ENCODE measurements at regions not wholly inside any gene's neighbourhood (a gene's known extent, or its start where the extent isn't known, plus 50 kb on each side); places are given as distances from the start of the nearest gene placed in this dataset.
"Not testable (repeated sequence)": the region's sequence is repeated elsewhere in the genome, so short reads cannot be mapped to it uniquely, and the experiment has no call there.

GRCh38 chrX:9401051-9401450, 63.8 kb upstream of the TBL1X start:
- Histone ChIP-seq H3K9me3 (ENCODE audit: control insufficient read depth, low read length) (no peaks in the 10 kb centered on the region), H3K27ac (ENCODE audit: low read depth in 1 of 2, low read length in 2 of 2) (no peak overlapping the region), H3K4me3 (ENCODE audit: low read length in 2 of 2) (no peak overlapping the region), H3K4me1 (ENCODE audit: control insufficient read depth in 1 of 2, insufficient read depth in 2 of 2, low read length in 2 of 2) (no peaks in the 10 kb centered on the region), H3K36me3 (ENCODE audit: control insufficient read depth in 1 of 2, insufficient read depth in 2 of 2, low read length in 1 of 2) (no peaks in the 10 kb centered on the region), H3K27me3 (ENCODE audit: control insufficient read depth in 1 of 2, insufficient read depth in 2 of 2, low read length in 1 of 2) (no peaks in the 10 kb centered on the region)
- no peak for DNase-seq
- WGBS, 2 donors, result 85 to 97% methylated on average over 6 of the region's 6 CpGs
- ATAC-seq (ENCODE audit: low FRiP score), result no peak
- intact Hi-C loops (cut with DNase I), result no loop called here

GRCh38 chrX:9403374-9403773, 61.5 kb upstream of the TBL1X start:
- DNase-seq, result no peak
- WGBS, 2 donors, result 57 to 76% methylated on average over 4 of the region's 4 CpGs
- Histone ChIP-seq H3K9me3 (ENCODE audit: control insufficient read depth, low read length) (no peaks in the 10 kb centered on the region), H3K4me3 (ENCODE audit: low read length in 2 of 2) (no peak overlapping the region), H3K27me3 (ENCODE audit: control insufficient read depth in 1 of 2, insufficient read depth in 2 of 2, low read length in 1 of 2) (no peaks in the 10 kb centered on the region), H3K4me1 (ENCODE audit: control insufficient read depth in 1 of 2, insufficient read depth in 2 of 2, low read length in 2 of 2) (no peaks in the 10 kb centered on the region), H3K36me3 (ENCODE audit: control insufficient read depth in 1 of 2, insufficient read depth in 2 of 2, low read length in 1 of 2) (no peaks in the 10 kb centered on the region), H3K27ac (ENCODE audit: low read depth in 1 of 2, low read length in 2 of 2) (no peak overlapping the region)
- intact Hi-C loops (cut with DNase I), result no loop called here
- ATAC-seq (ENCODE audit: low FRiP score), result no peak

GRCh38 chrX:9405635-9406034, 59.2 kb upstream of the TBL1X start:
- H3K4me1 ChIP-seq (ENCODE audit: control insufficient read depth in 1 of 2, insufficient read depth in 2 of 2, low read length in 2 of 2); H3K4me3 ChIP-seq (ENCODE audit: low read length in 2 of 2); H3K27me3 ChIP-seq (ENCODE audit: control insufficient read depth in 1 of 2, insufficient read depth in 2 of 2, low read length in 1 of 2); ATAC-seq (ENCODE audit: low FRiP score); H3K9me3 ChIP-seq (ENCODE audit: control insufficient read depth, low read length); intact Hi-C loops (cut with DNase I); H3K36me3 ChIP-seq (ENCODE audit: control insufficient read depth in 1 of 2, insufficient read depth in 2 of 2, low read length in 1 of 2); H3K27ac ChIP-seq (ENCODE audit: low read depth in 1 of 2, low read length in 2 of 2): not testable (repeated sequence)
- DNase-seq, result peak in 1 of 2 donors; percentile 50
- 90 to 94% methylated on average over 8 of the region's 9 CpGs for WGBS, 2 donors

GRCh38 chrX:9410889-9411288, 54.0 kb upstream of the TBL1X start:
- H3K9me3 ChIP-seq (ENCODE audit: control insufficient read depth, low read length); H3K27ac ChIP-seq (ENCODE audit: low read depth in 1 of 2, low read length in 2 of 2); intact Hi-C loops (cut with DNase I); H3K4me3 ChIP-seq (ENCODE audit: low read length in 2 of 2); H3K4me1 ChIP-seq (ENCODE audit: control insufficient read depth in 1 of 2, insufficient read depth in 2 of 2, low read length in 2 of 2); H3K27me3 ChIP-seq (ENCODE audit: control insufficient read depth in 1 of 2, insufficient read depth in 2 of 2, low read length in 1 of 2); ATAC-seq (ENCODE audit: low FRiP score); H3K36me3 ChIP-seq (ENCODE audit: control insufficient read depth in 1 of 2, insufficient read depth in 2 of 2, low read length in 1 of 2): not testable (repeated sequence)
- peak in 1 of 2 donors; percentile 81 for DNase-seq
- WGBS, 2 donors, result 90 to 96% methylated on average over 3 of the region's 11 CpGs

- H3K4me3 ChIP-seq (ENCODE audit: low read length in 2 of 2); H3K27me3 ChIP-seq (ENCODE audit: control insufficient read depth in 1 of 2, insufficient read depth in 2 of 2, low read length in 1 of 2); DNase-seq; ATAC-seq (ENCODE audit: low FRiP score); H3K36me3 ChIP-seq (ENCODE audit: control insufficient read depth in 1 of 2, insufficient read depth in 2 of 2, low read length in 1 of 2); H3K9me3 ChIP-seq (ENCODE audit: control insufficient read depth, low read length); intact Hi-C loops (cut with DNase I); H3K27ac ChIP-seq (ENCODE audit: low read depth in 1 of 2, low read length in 2 of 2); H3K4me1 ChIP-seq (ENCODE audit: control insufficient read depth in 1 of 2, insufficient read depth in 2 of 2, low read length in 2 of 2): not testable (repeated sequence)
- WGBS, 2 donors, result 89 to 92% methylated on average over 16 of the region's 16 CpGs
Observed at GRCh38 chrX:9411682-9412081, 53.2 kb upstream of the TBL1X start.

- DNase-seq, result no peak
- Histone ChIP-seq H3K4me1 (ENCODE audit: control insufficient read depth in 1 of 2, insufficient read depth in 2 of 2, low read length in 2 of 2) (no peaks in the 10 kb centered on the region), H3K36me3 (ENCODE audit: control insufficient read depth in 1 of 2, insufficient read depth in 2 of 2, low read length in 1 of 2) (no peaks in the 10 kb centered on the region), H3K4me3 (ENCODE audit: low read length in 2 of 2) (no peak overlapping the region), H3K9me3 (ENCODE audit: control insufficient read depth, low read length) (no peaks in the 10 kb centered on the region), H3K27ac (ENCODE audit: low read depth in 1 of 2, low read length in 2 of 2) (no peak overlapping the region), H3K27me3 (ENCODE audit: control insufficient read depth in 1 of 2, insufficient read depth in 2 of 2, low read length in 1 of 2) (no peaks in the 10 kb centered on the region)
- intact Hi-C loops (cut with DNase I), result no loop called here
- 84 to 93% methylated on average over 10 of the region's 10 CpGs for WGBS, 2 donors
- no peak for ATAC-seq (ENCODE audit: low FRiP score)
Observed at GRCh38 chrX:9414416-9414815, 50.4 kb upstream of the TBL1X start.

Data from aorta (tissue), 5 donors.